ENCODE measurements at regions not wholly inside any gene's neighbourhood (a gene's known extent, or its start where the extent isn't known, plus 50 kb on each side); places are given as distances from the start of the nearest gene placed in this dataset.

GRCh38 chr6:158920311-158920905 lies 79.6 kb downstream of the RSPH3 start:
- H2AFZ ChIP-seq (ENCODE audit: low read length), result no peak overlapping the region
- H3K4me1 ChIP-seq (ENCODE audit: control insufficient read depth, extremely low read depth, insufficient read depth, low read length), result no peaks in the 10 kb centered on the region
- no peak overlapping the region for H3K9ac ChIP-seq (ENCODE audit: insufficient read depth, low read length)

DNA sequence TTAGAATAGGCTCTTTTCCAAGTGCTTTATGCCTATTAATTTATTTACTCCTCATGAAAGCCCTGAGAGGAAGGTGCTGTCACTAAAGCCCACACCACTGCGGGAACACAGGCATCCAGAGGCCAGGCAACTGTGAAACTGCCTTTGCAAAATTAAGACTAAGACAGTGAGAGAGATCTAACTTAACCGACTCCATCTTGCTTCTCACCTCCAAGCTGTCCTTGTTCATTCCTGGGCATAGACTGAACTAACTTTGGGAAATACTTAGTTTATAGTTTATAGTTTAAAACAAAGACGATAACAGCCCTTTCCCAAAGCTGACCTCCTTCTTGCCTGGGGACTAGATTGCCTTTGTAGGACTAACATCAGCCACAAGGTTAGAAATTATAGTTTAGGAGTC lies 80.1 kb downstream of the RSPH3 start:
- Histone ChIP-seq H4K20me1 (ENCODE audit: control insufficient read depth, extremely low read depth, insufficient read depth, low read length) (no peaks in the 10 kb centered on the region), H3K27ac (ENCODE audit: insufficient read depth, low read length) (no peak overlapping the region), H3K4me3 (replicated peaks in 1 of 4; ENCODE audit: control extremely low read depth in 1 of 4, insufficient read depth in 1 of 4, low read depth in 3 of 4, low read length in 4 of 4) (no peak overlapping the region), H3K36me3 (ENCODE audit: control insufficient read depth, insufficient read depth, low read length) (no peaks in the 10 kb centered on the region), H2AFZ (ENCODE audit: low read length) (no peak overlapping the region), H3K27me3 (ENCODE audit: control insufficient read depth, insufficient read depth, low read length) (no peaks in the 10 kb centered on the region), H3K9ac (ENCODE audit: insufficient read depth, low read length) (no peak overlapping the region), H3K9me3 (ENCODE audit: control insufficient read depth, insufficient read depth, low read depth, low read length) (no peaks in the 10 kb centered on the region), H3K4me1 (ENCODE audit: control insufficient read depth, extremely low read depth, insufficient read depth, low read length) (no peaks in the 10 kb centered on the region), H3K79me2 (ENCODE audit: control insufficient read depth, insufficient read depth, low read length) (no peaks in the 10 kb centered on the region), H3K4me2 (ENCODE audit: extremely low read depth, insufficient read depth, low read length) (no peak overlapping the region)
- no peak for TF ChIP-seq EZH2 (IDR thresholded peaks at IDR 0.05; ENCODE audit: low read length, missing control alignments)
- TF ChIP-seq, protein P1, sequence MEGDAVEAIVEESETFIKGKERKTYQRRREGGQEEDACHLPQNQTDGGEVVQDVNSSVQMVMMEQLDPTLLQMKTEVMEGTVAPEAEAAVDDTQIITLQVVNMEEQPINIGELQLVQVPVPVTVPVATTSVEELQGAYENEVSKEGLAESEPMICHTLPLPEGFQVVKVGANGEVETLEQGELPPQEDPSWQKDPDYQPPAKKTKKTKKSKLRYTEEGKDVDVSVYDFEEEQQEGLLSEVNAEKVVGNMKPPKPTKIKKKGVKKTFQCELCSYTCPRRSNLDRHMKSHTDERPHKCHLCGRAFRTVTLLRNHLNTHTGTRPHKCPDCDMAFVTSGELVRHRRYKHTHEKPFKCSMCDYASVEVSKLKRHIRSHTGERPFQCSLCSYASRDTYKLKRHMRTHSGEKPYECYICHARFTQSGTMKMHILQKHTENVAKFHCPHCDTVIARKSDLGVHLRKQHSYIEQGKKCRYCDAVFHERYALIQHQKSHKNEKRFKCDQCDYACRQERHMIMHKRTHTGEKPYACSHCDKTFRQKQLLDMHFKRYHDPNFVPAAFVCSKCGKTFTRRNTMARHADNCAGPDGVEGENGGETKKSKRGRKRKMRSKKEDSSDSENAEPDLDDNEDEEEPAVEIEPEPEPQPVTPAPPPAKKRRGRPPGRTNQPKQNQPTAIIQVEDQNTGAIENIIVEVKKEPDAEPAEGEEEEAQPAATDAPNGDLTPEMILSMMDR (conservative IDR thresholded peaks at IDR 0.05 in 1 of 2, IDR thresholded peaks at IDR 0.05 in 1 of 2; ENCODE audit: low read depth in 1 of 2, low read length in 2 of 2), result no peak
- DNase-seq (ENCODE audit: low read depth in 2 of 2), result no peak

More at GRCh38 chr6:158920311-158920905, 79.6 kb downstream of the RSPH3 start:
- H3K27me3 ChIP-seq (ENCODE audit: control insufficient read depth, insufficient read depth, low read length), result no peaks in the 10 kb centered on the region
- no peaks in the 10 kb centered on the region for H3K9me3 ChIP-seq (ENCODE audit: control insufficient read depth, insufficient read depth, low read depth, low read length)
- H3K36me3 ChIP-seq (ENCODE audit: control insufficient read depth, insufficient read depth, low read length), result no peaks in the 10 kb centered on the region
- H3K79me2 ChIP-seq (ENCODE audit: control insufficient read depth, insufficient read depth, low read length), result no peaks in the 10 kb centered on the region
- no peak for DNase-seq (ENCODE audit: low read depth in 2 of 2)
- no peak overlapping the region for H3K4me2 ChIP-seq (ENCODE audit: extremely low read depth, insufficient read depth, low read length)
- no peak overlapping the region for H3K27ac ChIP-seq (ENCODE audit: insufficient read depth, low read length)
- TF ChIP-seq EZH2 (IDR thresholded peaks at IDR 0.05; ENCODE audit: low read length, missing control alignments), result no peak
- TF ChIP-seq, protein P1 (conservative IDR thresholded peaks at IDR 0.05 in 1 of 2, IDR thresholded peaks at IDR 0.05 in 1 of 2; ENCODE audit: low read depth in 1 of 2, low read length in 2 of 2), result no peak
- H3K4me3 ChIP-seq (replicated peaks in 1 of 4; ENCODE audit: control extremely low read depth in 1 of 4, insufficient read depth in 1 of 4, low read depth in 3 of 4, low read length in 4 of 4), result no peak overlapping the region
- no peaks in the 10 kb centered on the region for H4K20me1 ChIP-seq (ENCODE audit: control insufficient read depth, extremely low read depth, insufficient read depth, low read length)

GRCh38 chr6:158916617-158917016 lies 83.4 kb downstream of the RSPH3 start:
- no peak for TF ChIP-seq EZH2 (IDR thresholded peaks at IDR 0.05; ENCODE audit: low read length, missing control alignments)
- TF ChIP-seq, protein P1 (conservative IDR thresholded peaks at IDR 0.05 in 1 of 2, IDR thresholded peaks at IDR 0.05 in 1 of 2; ENCODE audit: low read depth in 1 of 2, low read length in 2 of 2), result no peak
- H3K9ac ChIP-seq (ENCODE audit: insufficient read depth, low read length), result no peak overlapping the region
- H3K4me1 ChIP-seq (ENCODE audit: control insufficient read depth, extremely low read depth, insufficient read depth, low read length), result no peaks in the 10 kb centered on the region
- peak in 1 of 2 donors; percentile 74 for DNase-seq (ENCODE audit: low read depth in 2 of 2)
- no peaks in the 10 kb centered on the region for H4K20me1 ChIP-seq (ENCODE audit: control insufficient read depth, extremely low read depth, insufficient read depth, low read length)
- H2AFZ ChIP-seq (ENCODE audit: low read length), result peak overlapping the region; percentile 74
- H3K27ac ChIP-seq (ENCODE audit: insufficient read depth, low read length), result no peak overlapping the region
- peaks cover 3% of the 10 kb centered on the region for H3K27me3 ChIP-seq (ENCODE audit: control insufficient read depth, insufficient read depth, low read length)
- no peaks in the 10 kb centered on the region for H3K79me2 ChIP-seq (ENCODE audit: control insufficient read depth, insufficient read depth, low read length)
- peak overlapping the region; percentile 42 for H3K4me2 ChIP-seq (ENCODE audit: extremely low read depth, insufficient read depth, low read length)
- no peaks in the 10 kb centered on the region for H3K36me3 ChIP-seq (ENCODE audit: control insufficient read depth, insufficient read depth, low read length)
- no peak overlapping the region for H3K4me3 ChIP-seq (replicated peaks in 1 of 4; ENCODE audit: control extremely low read depth in 1 of 4, insufficient read depth in 1 of 4, low read depth in 3 of 4, low read length in 4 of 4)
- no peaks in the 10 kb centered on the region for H3K9me3 ChIP-seq (ENCODE audit: control insufficient read depth, insufficient read depth, low read depth, low read length)

Measured in fibroblast of lung (primary cell).